Mesothelial cell of epicardium (in vitro differentiated cells): ENCODE measurements at regions not wholly inside any gene's neighbourhood (a gene's known extent, or its start where the extent isn't known, plus 50 kb on each side); places are given as distances from the start of the nearest gene placed in this dataset.
A peak's percentile ranks its signal among the peaks of the same experiment; 100 is the strongest.

ENCODE experiments used
- DNase-seq, 2 experiments: peaks; one replicate each; pipeline ENCODE4 v3.0.0; 2021; ENCODE audit warnings: low spot score in 2 of 2; ENCODE audit not compliant: unreplicated experiment in 2 of 2
- H3K27ac Mint-ChIP-seq: 2 replicates; pipeline ENCODE4 v1.8.0; 2021; ENCODE audit warnings: mixed read lengths
- H3K27me3 Mint-ChIP-seq: 2 replicates; pipeline ENCODE4 v1.8.0; 2021; ENCODE audit warnings: low read depth, mixed read lengths
- H3K36me3 Mint-ChIP-seq: 2 replicates; pipeline ENCODE4 v1.8.0; 2021; ENCODE audit warnings: mixed read lengths
- H3K4me1 Mint-ChIP-seq: 2 replicates; pipeline ENCODE4 v1.8.0; 2021; ENCODE audit warnings: mixed read lengths
- H3K4me3 Mint-ChIP-seq: 2 replicates; pipeline ENCODE4 v1.8.0; 2021; ENCODE audit warnings: mild to moderate bottlenecking, moderate library complexity, mixed read lengths
- H3K9me3 Mint-ChIP-seq: 2 replicates; pipeline ENCODE4 v1.8.0; 2021; ENCODE audit warnings: mixed read lengths
- CTCF ChIP-seq: fragments of 200-600 bp; sonication (generic); IDR thresholded peaks from one replicate; pipeline ENCODE4 v1.5.0; 2021; ENCODE audit warnings: antibody characterized with exemption; ENCODE audit not compliant: unreplicated experiment

DNA sequence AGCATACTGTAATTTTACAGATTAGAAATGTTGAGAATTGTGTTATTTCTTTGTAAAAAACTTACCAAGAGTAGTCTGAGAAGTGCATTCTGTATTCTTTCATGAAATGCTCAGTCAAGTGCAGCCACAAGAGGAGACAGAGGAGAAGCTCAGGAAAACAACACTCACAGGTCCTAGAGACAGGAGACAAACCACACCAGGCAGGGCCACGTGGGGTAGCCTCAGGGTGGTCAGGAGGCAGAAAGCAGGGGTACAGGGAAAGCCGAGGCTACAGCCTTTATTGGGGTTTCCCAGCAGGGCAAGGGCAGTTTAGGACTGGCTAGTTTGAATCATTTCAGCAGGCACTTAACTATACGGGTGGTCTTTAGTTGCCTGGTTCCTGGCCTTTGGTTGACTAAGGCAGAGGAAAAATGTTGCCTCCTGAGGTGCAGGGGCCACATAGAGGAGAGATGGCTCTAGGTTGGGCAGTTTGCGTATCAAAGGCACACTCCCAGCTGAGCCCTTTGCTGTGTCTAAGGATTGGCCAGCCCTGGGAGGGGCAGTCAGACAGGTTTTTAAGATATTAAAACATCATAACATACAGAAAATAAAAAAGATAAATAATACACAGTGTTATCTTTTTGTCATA, 230.9 kb upstream of the ANKRD55 start:
- no peak for TF ChIP-seq CTCF
- Mint-ChIP-seq H3K9me3 (no peaks in the 10 kb centered on the region), H3K4me1 (peaks cover 61% of the 10 kb centered on the region), H3K4me3 (no peak overlapping the region), H3K36me3 (no peaks in the 10 kb centered on the region), H3K27ac (peak overlapping the region; percentile 45), H3K27me3 (no peaks in the 10 kb centered on the region)
- no peak for DNase-seq

DNA sequence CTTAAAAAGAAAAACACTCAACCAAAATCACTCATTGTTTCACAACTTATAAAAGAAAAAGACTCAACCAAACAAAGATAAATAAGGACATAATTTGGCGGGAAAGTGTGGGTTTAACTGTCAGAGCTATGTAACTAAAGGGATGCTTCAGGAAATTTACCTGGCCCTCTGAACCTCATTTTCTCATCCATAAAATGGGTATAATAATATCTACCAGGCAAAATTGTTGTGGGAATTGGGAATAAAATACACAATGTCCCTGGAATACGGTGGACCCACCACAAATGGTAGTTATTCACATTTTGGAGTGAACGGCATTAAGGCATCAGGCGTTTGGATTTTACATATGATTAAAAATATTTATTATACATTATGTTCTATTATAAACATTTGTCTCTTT, 228.5 kb upstream of the ANKRD55 start:
- Mint-ChIP-seq H3K4me3 (no peak overlapping the region), H3K36me3 (no peaks in the 10 kb centered on the region), H3K27ac (no peak overlapping the region), H3K4me1 (peaks cover 54% of the 10 kb centered on the region), H3K9me3 (no peaks in the 10 kb centered on the region), H3K27me3 (no peaks in the 10 kb centered on the region)
- TF ChIP-seq CTCF, result no peak
- no peak for DNase-seq

GRCh38 chr5:56460681-56461191, 227.6 kb upstream of the ANKRD55 start:
- Mint-ChIP-seq H3K4me3 (no peak overlapping the region), H3K36me3 (no peaks in the 10 kb centered on the region), H3K9me3 (no peaks in the 10 kb centered on the region), H3K27me3 (no peaks in the 10 kb centered on the region), H3K4me1 (peaks cover 49% of the 10 kb centered on the region), H3K27ac (peak overlapping the region; percentile 74)
- TF ChIP-seq CTCF, result no peak
- no peak for DNase-seq

DNA sequence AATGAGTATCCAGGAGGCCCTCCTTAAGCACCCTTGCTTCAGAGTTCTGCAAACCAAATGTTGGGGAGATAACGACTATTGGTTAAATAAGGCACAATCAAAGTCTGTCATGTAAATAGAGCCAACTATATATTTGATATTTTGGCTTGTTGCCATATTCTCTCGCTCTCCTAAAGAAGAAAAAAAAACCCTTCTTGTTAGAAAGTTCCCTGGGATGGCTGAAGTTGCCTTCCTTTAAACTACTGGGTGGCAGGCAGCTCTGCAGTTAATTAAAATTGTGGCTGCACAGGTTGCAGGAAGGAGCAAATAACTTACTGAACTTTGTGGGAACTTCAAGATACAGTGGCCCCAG, 227.0 kb upstream of the ANKRD55 start:
- Mint-ChIP-seq H3K27me3 (no peaks in the 10 kb centered on the region), H3K4me3 (no peak overlapping the region), H3K4me1 (peaks cover 44% of the 10 kb centered on the region), H3K9me3 (no peaks in the 10 kb centered on the region), H3K36me3 (no peaks in the 10 kb centered on the region), H3K27ac (peak overlapping the region; percentile 63)
- no peak for TF ChIP-seq CTCF
- DNase-seq, result no peak

- Mint-ChIP-seq H3K27me3 (no peaks in the 10 kb centered on the region), H3K27ac (peak overlapping the region; percentile 63), H3K4me1 (peaks cover 39% of the 10 kb centered on the region), H3K4me3 (no peak overlapping the region), H3K36me3 (no peaks in the 10 kb centered on the region), H3K9me3 (no peaks in the 10 kb centered on the region)
- no peak for TF ChIP-seq CTCF
- no peak for DNase-seq
These were observed 226.5 kb upstream of the ANKRD55 start for GRCh38 chr5:56459394-56460194.
